T-helper 9 cell (primary cell): ENCODE measurements at regions not wholly inside any gene's neighbourhood (a gene's known extent, or its start where the extent isn't known, plus 50 kb on each side); places are given as distances from the start of the nearest gene placed in this dataset.
"Not testable (repeated sequence)": the region's sequence is repeated elsewhere in the genome, so short reads cannot be mapped to it uniquely, and the experiment has no call there.

Experiments used
- DNase-seq: peaks from one replicate; pipeline ENCODE4 v3.0.0-alpha.2; 2020

DNA sequence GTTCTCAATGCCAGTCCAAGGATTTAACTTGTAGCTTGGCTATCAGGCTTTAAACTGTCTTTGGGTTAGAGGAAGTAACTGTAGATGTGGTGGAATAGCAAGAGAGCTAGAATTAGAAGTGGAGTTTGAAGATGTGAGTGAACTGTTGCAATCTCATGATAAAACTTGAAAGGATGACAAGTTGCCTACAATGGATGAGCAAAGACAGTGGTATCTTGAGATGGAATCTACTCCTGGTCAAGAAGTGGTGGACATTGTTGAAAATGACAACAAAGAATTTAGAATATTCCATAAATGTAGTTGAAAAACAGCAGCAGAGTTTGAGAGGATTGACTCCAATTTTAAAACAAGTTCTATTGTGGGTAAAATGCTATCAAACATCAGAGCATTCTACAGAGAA, 199.0 kb downstream of the DUSP6 start:
- DNase-seq: no peak

DNA sequence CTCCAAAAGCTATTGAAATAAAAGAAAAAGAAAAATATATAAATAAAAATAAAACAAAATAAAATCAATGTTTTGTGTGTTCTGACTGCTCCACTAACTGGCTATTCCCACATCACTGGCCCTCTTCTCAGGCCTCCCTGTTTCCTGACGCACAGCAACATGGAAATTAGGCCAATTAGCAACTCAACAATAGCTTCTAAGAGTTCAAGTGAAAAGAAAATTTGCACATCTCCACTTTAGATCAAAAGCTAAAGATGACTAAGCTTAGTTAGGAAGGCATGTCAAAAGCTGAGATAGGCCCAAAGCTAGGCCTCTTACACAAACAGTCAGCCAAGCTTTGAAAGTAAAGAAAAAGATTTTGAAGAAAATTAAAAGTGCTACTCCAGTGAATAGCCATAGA, 200.8 kb downstream of the DUSP6 start:
- DNase-seq: no peak

DNA sequence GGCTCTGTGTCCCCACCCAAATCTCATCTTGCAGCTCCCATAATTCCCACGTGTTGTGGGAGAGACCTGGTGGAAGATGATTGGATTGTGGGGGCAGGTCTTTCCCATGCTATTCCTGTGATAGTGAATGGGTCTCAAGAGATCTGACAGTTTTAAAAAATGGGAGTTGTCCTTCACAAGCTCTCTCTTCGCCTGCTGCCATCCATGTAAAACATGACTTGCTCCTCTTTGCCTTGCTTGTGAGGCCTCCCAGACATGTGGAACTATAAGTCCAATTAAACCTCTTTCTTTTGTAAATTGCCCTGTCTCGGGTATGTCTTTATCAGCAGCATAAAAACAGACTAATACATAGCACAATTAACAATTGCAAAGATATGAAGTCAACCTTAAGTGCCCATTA, 201.5 kb downstream of the DUSP6 start:
- DNase-seq: not testable (repeated sequence)

DNA sequence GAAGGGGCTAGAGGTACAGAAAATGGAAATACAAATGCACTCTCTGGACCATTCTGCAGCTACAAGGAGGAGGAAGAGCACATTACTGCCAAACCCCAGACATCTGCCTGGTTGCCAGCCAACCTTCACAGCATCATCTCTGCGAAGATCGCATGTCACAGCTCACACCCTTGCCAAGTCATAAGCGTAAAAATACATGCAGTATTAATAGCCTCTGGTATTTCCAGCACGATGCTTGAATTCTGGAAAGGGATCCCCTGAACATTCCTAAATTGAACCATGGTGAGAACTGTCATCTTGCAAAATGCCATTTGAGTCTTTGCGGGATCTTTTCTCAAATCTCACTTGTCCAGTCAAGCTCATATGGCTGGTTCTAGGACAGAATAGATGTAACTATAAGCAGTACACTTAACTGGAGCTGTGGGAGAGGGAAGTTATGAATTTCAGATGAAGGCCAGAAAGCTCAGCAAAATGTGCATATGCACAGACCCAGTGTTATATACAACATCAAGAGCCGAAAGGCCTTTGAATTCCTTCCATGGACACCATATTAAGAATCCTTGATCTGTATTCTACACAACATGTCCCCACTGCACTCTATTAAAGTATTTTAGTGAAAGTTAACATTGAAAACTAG, 211.6 kb downstream of the DUSP6 start:
- no peak for DNase-seq

DNA sequence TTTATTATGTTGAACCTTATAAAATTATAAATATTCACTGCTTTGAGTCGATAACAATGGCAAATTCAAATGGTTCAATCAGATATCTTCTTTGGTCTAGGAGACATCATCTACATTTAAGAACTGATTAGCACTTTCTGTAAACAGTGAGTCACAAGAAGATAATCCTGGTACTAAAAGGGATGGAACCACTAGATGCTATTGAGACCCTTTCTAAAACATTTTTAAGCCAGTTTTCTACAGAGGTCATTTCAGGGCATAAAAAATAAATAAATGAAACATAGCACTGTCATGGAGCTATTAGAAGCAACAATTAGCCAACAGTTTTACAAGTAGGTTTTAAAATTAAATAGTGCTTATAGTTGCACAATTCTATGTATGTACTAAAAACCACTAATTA, 212.2 kb downstream of the DUSP6 start:
- DNase-seq: no peak

DNA sequence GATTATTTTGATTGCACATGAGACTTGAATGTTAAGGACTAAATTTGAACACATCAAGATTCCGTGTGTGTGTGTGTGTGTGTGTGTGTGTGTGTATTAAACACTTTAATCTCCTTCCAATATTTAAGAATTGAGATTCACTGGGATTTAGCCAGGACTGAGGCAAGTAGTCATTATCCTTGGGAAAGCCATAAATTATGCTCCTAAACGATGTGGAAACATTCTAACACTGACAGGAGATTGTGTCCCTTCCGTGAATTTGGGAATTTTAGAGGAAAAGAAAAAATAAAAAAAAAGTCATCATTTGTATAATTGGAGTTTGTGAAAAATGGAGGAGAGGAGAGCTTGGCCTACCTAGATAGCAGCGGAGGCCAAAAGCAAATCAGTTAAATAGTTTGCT, 212.9 kb downstream of the DUSP6 start:
- no peak for DNase-seq

DNA sequence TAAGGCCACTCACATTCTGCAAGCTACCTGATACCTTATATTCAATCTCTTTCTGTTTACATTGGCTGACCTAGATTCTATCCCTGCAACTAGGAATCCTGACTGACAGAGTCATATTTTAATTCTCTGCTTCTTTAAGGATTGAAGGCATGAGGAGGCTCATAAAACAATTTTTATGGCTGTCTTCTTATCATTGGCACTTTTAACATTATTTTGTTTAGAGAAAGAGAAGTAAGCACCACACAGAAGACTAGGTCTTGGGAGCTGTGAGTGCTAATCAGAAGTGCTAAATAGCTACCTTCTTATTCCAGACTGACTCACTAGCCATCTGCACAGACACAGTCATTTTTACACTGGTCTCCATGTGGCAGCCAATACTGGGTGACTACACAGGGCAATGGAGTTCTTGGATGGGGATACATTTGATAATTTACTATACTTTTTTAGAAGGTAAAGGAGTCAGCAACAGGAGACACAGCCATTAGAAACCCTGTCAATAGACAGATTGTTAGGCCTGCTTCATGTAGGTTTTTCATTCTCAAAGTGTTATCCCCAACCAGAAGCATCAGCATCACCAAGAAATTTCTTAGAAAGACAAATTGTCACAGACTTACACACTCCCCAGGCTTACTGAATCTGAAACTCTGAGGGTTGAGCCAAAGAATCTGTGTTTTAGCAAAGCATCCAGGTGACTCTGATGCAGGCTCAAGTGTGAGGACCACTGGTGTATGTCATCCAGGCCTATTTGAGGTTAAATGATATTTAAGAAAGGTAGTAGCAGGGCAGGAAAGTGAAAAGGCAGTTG, 214.1 kb downstream of the DUSP6 start:
- no peak for DNase-seq

DNA sequence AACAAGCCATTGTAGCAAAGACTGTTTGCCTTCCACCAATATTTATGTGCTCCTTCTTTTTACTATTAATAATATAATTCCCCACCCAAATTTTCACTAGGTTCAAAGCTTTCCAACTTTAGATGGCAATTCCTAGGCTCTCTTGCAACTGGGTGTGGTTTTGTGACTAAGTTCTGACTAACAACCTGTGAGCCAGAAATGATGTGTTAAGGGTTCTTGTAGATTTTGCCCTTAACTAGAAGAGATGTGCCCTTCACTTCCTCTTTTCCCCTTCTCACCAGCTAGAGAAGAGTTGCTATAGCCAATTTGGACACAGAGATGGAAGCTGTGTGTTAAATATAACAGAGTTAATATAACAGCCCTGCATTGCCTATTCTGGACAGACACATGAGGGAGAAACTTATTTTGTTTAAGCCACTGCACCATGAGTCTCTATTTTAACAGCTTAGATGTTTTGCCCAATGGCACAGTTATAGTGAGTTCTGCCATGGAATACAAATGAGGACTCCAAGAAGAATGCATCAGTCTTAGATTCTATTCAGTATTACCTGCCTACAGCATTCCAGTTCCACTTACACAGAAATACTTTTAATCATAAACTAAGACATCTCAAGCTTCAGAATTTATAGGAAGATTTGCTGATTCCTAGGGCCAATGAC, 216.2 kb downstream of the DUSP6 start:
- DNase-seq: no peak

DNA sequence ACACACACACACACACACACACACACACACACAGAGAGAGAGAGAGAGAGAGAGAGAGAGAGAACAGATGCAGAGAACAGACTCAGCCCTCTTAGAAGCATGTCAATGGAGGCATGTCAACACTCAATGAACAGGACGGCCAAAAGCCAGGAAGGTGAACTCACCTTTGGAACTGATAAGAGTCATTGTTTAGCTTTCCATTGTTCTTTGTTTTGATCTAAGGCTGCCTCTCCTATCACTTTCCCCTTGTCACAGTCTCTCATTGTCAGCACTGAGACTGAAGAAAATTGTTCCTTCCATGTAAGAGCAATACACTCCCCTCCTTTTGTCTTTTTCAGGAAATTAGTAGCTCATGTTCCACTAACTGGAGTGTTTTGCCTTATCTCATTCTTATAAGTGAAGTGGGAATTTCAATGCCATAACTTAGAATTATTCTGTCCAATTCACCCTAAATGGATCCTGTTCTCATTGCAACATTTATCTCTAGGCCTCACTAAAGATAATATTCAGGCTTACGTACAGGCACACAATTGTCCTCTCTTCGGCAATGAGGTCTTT, 218.0 kb downstream of the DUSP6 start:
- no peak for DNase-seq

DNA sequence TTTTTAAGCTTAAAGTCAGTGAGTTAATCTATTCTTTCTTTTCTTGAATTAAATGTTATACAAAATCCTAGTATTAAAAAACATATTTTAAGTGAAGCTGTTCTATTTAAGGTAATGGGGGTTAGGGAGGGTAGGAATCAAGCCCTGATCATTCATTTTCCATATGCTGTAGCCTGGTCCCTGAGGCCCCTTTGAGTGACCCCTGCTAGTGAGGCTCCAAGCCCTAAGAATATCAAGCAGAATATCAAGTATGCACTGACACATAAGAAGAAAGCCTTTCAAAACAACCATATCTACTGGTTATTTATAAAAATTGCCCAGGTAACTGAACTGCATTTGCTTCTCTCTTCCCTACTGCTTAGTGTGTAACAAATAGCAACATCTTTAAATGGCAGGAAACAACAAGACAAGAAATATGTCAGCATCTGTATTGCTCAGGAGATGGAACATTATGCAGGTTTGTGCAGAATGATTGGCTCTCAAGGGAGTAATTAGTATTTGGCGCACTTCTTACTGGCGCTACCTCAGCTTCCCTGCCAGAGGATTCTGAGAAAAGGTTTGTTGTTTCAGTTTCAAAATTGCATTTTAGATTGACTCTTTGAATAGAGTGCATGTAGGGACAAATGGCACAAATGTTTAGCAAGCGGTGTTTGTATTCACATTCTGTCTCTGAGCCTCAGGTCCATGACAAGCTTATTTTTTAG, 223.0 kb downstream of the DUSP6 start:
- DNase-seq: no peak

DNA sequence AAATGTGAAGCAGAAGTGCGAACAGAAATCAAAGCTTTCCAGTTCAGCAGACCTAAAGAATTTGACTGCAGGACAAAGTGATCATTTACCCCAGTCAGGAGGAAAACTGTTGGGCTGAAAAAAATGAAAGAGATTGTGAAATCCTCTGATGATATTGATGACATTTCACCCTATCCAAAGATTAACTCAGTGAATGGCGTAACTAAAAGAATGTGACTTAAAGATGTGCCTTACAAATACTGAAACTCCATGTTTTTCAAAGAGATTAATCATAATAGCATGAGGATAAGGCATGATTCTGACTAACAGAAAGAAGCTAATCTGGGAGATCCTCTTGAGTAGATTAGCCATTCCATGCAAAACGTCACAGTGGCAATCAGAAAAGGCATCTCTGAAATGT, 225.6 kb downstream of the DUSP6 start:
- no peak for DNase-seq

DNA sequence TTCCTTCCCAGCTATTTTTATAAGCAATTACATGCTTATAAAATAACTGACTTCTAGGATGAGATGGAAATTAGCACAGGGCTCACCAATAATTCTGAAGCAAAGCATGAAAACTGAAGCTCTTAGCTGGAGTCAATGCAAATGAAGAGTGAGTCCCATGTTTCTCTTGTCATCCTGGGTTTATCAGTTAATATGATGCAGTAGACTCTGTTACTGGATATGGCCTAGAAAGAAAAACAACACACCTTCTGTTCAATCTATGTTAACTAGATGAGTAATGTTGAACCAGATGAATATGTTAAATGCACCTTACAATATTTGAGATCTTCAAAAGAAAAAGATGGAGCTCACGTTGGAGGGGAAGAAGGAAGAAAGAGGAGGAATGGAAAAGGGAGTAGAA, 229.4 kb downstream of the DUSP6 start:
- DNase-seq: no peak

DNA sequence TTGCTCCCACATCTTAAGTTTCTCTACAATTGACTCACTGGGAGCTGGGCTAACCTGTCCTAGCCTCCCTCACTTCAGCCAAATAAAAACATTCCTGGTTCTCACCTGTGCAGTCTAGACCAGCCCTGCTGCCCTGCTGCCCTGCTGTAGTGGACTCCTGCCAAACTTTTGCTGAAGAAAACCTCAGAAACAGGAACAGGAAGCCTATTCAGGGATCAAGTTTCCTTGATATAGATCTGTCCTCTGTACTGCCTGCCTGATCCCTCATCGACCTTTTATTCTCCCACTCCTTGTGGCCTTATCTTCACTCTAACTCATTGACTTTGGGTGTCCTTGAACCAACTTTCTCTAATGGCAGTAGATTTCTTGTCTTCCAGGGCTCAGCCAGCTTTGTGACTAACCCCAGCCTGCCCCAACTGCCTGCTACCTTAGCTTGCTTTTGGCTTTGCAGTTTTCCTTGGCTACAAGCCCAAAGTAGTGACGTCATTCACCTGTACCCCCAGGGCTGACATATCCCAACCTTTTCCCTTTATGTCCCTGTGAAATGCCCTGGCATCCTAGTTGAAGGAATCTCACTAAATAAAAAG, 234.8 kb downstream of the DUSP6 start:
- DNase-seq: no peak

DNA sequence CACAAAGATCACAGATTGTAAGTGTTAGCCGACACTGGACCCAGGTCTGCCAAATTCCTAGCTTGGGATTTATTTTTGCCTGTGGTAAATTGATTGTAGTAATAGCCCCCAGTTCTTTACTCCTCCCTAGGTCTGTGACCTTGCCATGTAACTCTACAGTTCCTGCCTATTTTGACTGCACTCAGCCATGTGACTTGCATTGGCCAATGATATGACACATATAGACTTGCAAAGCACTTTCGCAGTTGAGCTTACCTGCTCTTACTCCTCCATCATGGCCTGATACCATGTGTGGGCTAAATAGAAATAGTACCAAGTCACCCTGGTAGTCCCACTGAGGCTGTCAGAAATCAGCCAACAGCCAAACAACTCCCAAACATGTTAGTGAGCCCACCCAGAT, 240.3 kb downstream of the DUSP6 start:
- DNase-seq: no peak

DNA sequence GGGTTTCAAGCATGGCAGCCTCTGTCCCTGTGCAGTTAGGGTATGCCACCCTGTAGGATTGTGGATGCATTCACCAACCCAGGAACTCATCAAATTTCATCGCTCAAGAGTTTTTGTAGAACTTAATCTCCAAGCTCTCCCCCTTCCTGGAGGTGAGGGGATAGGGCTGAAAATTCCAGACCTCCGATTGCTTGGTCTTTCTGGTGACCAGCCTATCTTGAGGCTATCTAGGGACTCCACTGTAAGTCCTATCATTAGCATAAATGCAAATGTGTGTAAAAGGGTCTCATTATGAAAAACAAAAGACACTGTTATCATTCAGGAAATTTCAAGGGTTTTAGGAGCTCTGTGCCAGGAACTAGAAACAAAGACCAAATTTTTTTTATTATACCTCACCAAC, 244.0 kb downstream of the DUSP6 start:
- no peak for DNase-seq

DNA sequence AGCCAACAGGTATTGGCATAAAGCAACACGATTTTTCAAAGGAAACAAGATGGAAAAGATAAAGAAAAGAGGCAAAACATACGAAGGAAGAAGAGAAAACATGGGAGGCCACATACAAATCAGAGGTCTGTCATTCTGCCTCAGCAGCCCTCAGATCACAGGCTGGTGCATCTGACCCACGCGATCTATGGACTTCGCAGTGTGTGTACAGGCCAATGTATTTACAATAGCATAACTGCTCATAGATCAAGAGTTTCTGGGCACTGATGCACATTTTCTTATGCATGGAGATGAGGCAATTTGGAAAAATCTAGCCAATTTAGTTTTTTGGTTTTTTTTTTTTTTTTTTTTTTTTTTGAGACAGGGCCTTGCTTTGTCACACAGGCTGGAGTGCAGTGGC, 245.4 kb downstream of the DUSP6 start:
- no peak for DNase-seq

DNA sequence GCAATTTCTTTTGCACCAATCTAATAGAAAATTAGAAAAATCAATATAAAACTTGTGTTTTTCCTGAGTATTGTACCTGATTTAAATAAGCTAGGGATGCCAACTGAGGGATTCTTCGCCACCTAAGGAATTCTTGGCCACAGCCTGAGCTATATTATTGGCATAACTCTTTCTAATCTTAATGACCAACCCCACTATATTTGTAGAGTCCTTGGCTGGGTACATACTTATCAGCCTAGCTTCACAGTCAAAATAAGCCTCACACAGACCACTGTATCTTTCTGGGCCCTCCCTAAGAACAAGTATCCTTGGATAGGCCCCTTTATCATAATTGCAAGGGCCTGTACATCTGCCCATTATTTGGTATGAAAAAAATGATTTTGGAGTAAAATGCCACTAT, 247.1 kb downstream of the DUSP6 start:
- DNase-seq: no peak

DNA sequence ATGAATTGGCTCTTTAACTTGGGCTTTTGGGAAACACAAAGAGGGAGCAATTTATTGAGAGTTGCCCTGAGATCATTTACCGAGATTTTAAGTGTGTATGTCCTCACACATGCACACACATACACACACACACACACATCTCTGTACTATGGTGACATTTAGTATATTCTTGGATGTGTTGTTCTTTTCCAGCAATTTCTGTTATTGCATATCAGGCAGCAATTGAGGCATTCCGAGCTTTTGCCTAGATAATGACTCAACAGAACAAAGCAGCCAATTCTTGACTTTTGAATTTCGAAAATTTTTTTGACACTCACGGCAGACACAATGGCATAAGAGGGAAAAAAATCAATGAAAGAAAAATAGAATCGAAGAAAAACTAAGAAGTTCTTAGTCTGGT, 248.5 kb downstream of the DUSP6 start:
- no peak for DNase-seq

DNA sequence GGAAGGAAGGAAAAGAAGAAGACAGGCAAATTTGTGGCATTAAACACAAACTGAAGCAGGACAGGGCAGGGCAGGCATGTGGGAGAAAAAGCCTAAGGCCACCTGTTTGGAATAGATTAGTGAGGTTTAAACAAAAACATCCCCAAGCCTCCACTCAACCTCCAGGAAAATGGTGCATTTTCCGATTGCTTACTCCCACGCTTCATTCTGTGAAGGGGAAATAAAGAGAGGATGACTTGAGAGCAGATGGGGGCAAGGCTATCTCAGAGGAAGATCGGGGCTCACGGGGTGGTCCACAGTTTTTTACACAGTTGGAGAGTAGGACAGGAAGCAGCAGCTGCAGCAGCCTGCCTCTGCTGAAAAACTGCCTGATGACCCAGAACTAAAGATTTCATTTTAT, 250.9 kb downstream of the DUSP6 start:
- DNase-seq: no peak

DNA sequence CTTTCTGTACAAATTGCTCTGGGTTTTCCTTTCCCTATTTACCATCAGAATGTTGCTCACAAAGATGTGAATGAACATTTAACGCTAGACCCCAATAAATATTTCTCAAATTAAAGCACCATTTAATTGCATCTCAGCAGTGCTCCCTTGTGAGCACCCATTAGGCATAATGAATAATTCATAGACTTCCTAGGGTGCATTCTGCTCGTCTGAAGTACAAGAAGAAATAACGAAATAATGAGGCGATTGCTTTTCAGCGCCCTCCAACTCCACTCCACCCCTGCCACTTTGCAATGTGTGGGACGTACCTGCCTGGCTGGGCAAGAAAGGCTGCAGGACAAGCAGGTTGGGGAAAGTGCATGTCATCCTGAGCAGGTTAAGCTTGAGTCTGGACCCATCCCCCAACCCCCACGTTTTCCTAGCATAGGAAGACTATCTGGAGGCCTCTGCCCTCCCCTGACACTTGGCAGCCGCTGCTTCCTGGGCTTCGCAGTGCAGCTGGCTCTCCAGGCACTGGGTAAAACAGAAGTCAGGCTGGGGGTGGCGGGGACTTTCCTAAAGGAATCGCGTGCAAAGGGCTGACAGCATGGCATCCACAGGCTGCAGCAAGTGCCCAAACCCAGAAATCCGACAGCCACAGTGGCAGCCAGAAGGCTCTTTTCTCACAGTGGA, 253.7 kb downstream of the DUSP6 start:
- no peak for DNase-seq

DNA sequence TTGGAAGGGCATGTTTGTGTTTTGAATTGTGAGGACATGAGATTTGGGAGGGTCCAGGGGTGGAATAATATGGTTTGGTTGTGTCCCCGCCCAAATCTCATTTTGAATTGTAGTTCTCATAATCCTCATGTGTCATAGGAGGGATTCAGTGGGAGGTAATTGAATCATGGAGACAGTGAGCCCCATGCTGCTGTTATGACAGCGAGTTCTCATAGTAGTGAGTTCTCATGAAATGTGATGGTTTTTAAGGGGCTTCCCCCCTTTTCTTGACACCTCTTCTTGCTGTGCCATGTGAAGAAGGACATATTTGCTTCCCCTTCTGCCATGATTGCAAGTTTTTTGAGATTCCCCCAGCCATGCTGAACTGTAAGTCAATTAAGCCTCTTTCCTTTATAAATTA, 260.0 kb downstream of the DUSP6 start:
- no peak for DNase-seq

DNA sequence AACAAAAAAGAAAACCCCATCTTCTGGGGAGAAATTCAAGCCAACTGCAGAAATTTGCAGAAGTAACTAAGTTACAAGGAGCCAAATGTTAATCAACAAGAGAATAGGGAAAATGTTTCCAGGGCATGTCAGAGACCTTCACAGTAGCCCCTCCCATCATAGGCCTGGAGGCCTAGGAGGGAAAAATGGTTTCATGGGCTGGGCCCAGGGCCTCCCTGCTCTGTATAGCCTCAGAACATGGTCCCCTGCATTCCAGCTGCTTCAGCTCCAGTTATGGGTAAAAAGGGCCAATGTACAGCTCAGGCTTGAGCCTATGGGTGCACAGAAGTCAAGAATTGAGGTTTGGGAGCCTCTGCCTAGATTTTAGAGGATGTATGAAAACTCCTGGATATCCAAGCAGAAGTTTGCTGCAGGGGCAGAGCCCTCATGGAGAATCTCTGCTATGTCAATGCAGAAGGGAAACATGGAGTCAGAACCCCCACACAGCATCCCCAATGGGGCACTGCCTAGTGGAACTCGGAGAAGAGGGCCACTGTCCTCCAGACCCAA, 260.9 kb downstream of the DUSP6 start:
- no peak for DNase-seq
